MM.1S (cell line): ENCODE measurements at regions not wholly inside any gene's neighbourhood (a gene's known extent, or its start where the extent isn't known, plus 50 kb on each side); places are given as distances from the start of the nearest gene placed in this dataset.
A peak's percentile ranks its signal among the peaks of the same experiment; 100 is the strongest.

ENCODE experiments used
- DNase-seq: peaks from one replicate; pipeline ENCODE4 v3.0.0-alpha.2; 2015
- H2AFZ ChIP-seq: fragments of 300-600 bp; sonication (generic); 2 replicates; pipeline ENCODE4 v1.6.0; 2016; ENCODE audit warnings: antibody characterized with exemption, low read length
- H3F3A ChIP-seq: fragments of 300-600 bp; sonication (generic); 2 replicates; pipeline ENCODE4 v1.6.1; 2016; ENCODE audit warnings: mild to moderate bottlenecking, antibody characterized with exemption, low read length, moderate library complexity, mixed read lengths; ENCODE audit not compliant: insufficient read depth
- H3K27ac ChIP-seq: fragments of 300-600 bp; sonication (generic); 2 replicates; pipeline ENCODE4 v1.5.1; 2016; ENCODE audit warnings: mild to moderate bottlenecking, low read length
- H3K27me3 ChIP-seq: fragments of 300-600 bp; sonication (generic); replicated peaks from 2 replicates; pipeline ENCODE4 v1.6.0; 2016; ENCODE audit warnings: low read length; ENCODE audit not compliant: insufficient read depth
- H3K36me3 ChIP-seq: fragments of 300-600 bp; sonication (generic); replicated peaks from 2 replicates; pipeline ENCODE4 v1.6.1; 2016; ENCODE audit warnings: mild to moderate bottlenecking, low read length, mixed read lengths; ENCODE audit not compliant: insufficient read depth
- H3K4me1 ChIP-seq: fragments of 300-600 bp; sonication (generic); 2 replicates; pipeline ENCODE4 v1.6.1; 2016; ENCODE audit warnings: low read length, mixed read lengths
- H3K4me2 ChIP-seq: fragments of 300-600 bp; sonication (generic); 2 replicates; pipeline ENCODE4 v1.6.0; 2016; ENCODE audit warnings: low read depth, low read length
- H3K4me3 ChIP-seq: fragments of 300-600 bp; sonication (generic); 2 replicates; pipeline ENCODE4 v1.5.1; 2016; ENCODE audit warnings: low read length, mixed read lengths
- H3K79me2 ChIP-seq: fragments of 300-600 bp; sonication (generic); 2 replicates; pipeline ENCODE4 v1.6.1; 2016; ENCODE audit warnings: mixed run types, low read length, mixed read lengths
- H3K9ac ChIP-seq: fragments of 300-600 bp; sonication (generic); 2 replicates; pipeline ENCODE4 v1.6.1; 2016; ENCODE audit warnings: low read length, mixed read lengths
- H3K9me2 ChIP-seq: fragments of 300-600 bp; sonication (generic); replicated peaks from 2 replicates; pipeline ENCODE4 v1.6.1; 2016; ENCODE audit warnings: mild to moderate bottlenecking, low read length, mixed read lengths; ENCODE audit not compliant: insufficient read depth
- H3K9me3 ChIP-seq: fragments of 300-600 bp; sonication (generic); replicated peaks from 2 replicates; pipeline ENCODE4 v1.6.1; 2016; ENCODE audit warnings: mild to moderate bottlenecking, low read length, mixed read lengths; ENCODE audit not compliant: insufficient read depth
- H4K20me1 ChIP-seq: fragments of 300-600 bp; sonication (generic); 2 replicates; pipeline ENCODE4 v1.6.1; 2016; ENCODE audit warnings: mild to moderate bottlenecking, low read length, moderate library complexity, mixed read lengths; ENCODE audit not compliant: insufficient read depth
- EZH2 ChIP-seq: fragments of 300-600 bp; sonication (generic); optimal IDR thresholded peaks from 2 replicates; pipeline ENCODE3; 2017; ENCODE audit warnings: low read depth, mild to moderate bottlenecking, antibody characterized with exemption, low read length, mixed read lengths
- EZH2phosphoT487 ChIP-seq: fragments of 300-600 bp; sonication (generic); IDR thresholded peaks from 2 replicates; pipeline ENCODE4 v1.6.1; 2018; ENCODE audit warnings: antibody characterized with exemption, low read length
- TF ChIP-seq, protein P1 (sequence below): fragments of 300-600 bp; sonication (generic); IDR thresholded peaks from 2 replicates; pipeline ENCODE4 v1.5.1; 2016; ENCODE audit warnings: antibody characterized with exemption, low read length, mixed read lengths

GRCh38 chrX:13511241-13511943, 58.0 kb upstream of the EGFL6 start:
- Histone ChIP-seq H3K4me3 (no peak overlapping the region), H3K4me1 (no peaks in the 10 kb centered on the region), H3K36me3 (no peaks in the 10 kb centered on the region), H3K27me3 (no peaks in the 10 kb centered on the region), H3K9me2 (no peaks in the 10 kb centered on the region), H3K9ac (no peak overlapping the region), H2AFZ (no peak overlapping the region), H3F3A (no peaks in the 10 kb centered on the region), H3K9me3 (no peaks in the 10 kb centered on the region), H3K79me2 (no peaks in the 10 kb centered on the region), H4K20me1 (no peaks in the 10 kb centered on the region), H3K27ac (no peak overlapping the region), H3K4me2 (no peak overlapping the region)
- TF ChIP-seq EZH2 (no peak), EZH2phosphoT487 (no peak)
- TF ChIP-seq, protein P1, sequence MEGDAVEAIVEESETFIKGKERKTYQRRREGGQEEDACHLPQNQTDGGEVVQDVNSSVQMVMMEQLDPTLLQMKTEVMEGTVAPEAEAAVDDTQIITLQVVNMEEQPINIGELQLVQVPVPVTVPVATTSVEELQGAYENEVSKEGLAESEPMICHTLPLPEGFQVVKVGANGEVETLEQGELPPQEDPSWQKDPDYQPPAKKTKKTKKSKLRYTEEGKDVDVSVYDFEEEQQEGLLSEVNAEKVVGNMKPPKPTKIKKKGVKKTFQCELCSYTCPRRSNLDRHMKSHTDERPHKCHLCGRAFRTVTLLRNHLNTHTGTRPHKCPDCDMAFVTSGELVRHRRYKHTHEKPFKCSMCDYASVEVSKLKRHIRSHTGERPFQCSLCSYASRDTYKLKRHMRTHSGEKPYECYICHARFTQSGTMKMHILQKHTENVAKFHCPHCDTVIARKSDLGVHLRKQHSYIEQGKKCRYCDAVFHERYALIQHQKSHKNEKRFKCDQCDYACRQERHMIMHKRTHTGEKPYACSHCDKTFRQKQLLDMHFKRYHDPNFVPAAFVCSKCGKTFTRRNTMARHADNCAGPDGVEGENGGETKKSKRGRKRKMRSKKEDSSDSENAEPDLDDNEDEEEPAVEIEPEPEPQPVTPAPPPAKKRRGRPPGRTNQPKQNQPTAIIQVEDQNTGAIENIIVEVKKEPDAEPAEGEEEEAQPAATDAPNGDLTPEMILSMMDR: no peak
- DNase-seq: no peak

DNA sequence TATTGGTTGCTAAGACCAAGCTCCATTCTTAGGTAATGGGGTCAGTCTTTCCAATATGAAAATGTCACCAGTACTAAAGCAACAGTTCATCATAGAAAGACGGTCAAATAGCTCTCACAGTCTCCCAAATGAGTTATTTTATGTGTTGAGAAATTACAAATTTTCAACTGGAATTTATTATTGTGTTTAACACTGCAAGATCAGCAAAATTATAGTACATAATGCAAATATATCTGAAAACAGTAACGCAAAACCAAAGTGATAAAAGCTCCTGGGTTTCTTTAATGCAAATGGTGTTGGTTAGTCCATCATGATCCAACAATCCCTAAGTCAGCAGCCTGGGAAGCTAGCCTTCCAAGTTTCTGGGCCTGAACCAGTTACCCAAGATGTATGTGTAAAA, 61.5 kb upstream of the EGFL6 start:
- H3K36me3 ChIP-seq: no peaks in the 10 kb centered on the region
- TF ChIP-seq, protein P1: no peak
- TF ChIP-seq EZH2phosphoT487: no peak

GRCh38 chrX:13506574-13506973, 62.8 kb upstream of the EGFL6 start:
- Histone ChIP-seq H3K4me2 (no peak overlapping the region), H3K4me1 (no peaks in the 10 kb centered on the region), H3K27me3 (no peaks in the 10 kb centered on the region), H4K20me1 (no peaks in the 10 kb centered on the region), H3F3A (no peaks in the 10 kb centered on the region), H2AFZ (no peak overlapping the region), H3K9ac (no peak overlapping the region), H3K79me2 (no peaks in the 10 kb centered on the region), H3K27ac (no peak overlapping the region), H3K9me2 (no peaks in the 10 kb centered on the region), H3K4me3 (no peak overlapping the region), H3K36me3 (no peaks in the 10 kb centered on the region), H3K9me3 (no peaks in the 10 kb centered on the region)
- peak; percentile 34 for DNase-seq
- TF ChIP-seq, protein P1: peak; percentile 67
- no peak for TF ChIP-seq EZH2

More for the DNA sequence above, 61.5 kb upstream of the EGFL6 start:
- Histone ChIP-seq H2AFZ (no peak overlapping the region), H3F3A (no peaks in the 10 kb centered on the region), H3K27me3 (no peaks in the 10 kb centered on the region), H3K79me2 (no peaks in the 10 kb centered on the region), H3K4me1 (no peaks in the 10 kb centered on the region), H3K4me3 (no peak overlapping the region), H3K9me3 (no peaks in the 10 kb centered on the region), H3K27ac (no peak overlapping the region), H4K20me1 (no peaks in the 10 kb centered on the region), H3K9ac (no peak overlapping the region), H3K9me2 (no peaks in the 10 kb centered on the region), H3K4me2 (no peak overlapping the region)
- no peak for DNase-seq
